Mesothelial cell of epicardium (in vitro differentiated cells): ENCODE measurements at regions not wholly inside any gene's neighbourhood (a gene's known extent, or its start where the extent isn't known, plus 50 kb on each side); places are given as distances from the start of the nearest gene placed in this dataset.

Experiments used
- DNase-seq, 2 experiments: peaks; one replicate each; pipeline ENCODE4 v3.0.0; 2021; ENCODE audit warnings: low spot score in 2 of 2; ENCODE audit not compliant: unreplicated experiment in 2 of 2
- H3K27ac Mint-ChIP-seq: 2 replicates; pipeline ENCODE4 v1.8.0; 2021; ENCODE audit warnings: mixed read lengths
- H3K27me3 Mint-ChIP-seq: 2 replicates; pipeline ENCODE4 v1.8.0; 2021; ENCODE audit warnings: low read depth, mixed read lengths
- H3K36me3 Mint-ChIP-seq: 2 replicates; pipeline ENCODE4 v1.8.0; 2021; ENCODE audit warnings: mixed read lengths
- H3K4me1 Mint-ChIP-seq: 2 replicates; pipeline ENCODE4 v1.8.0; 2021; ENCODE audit warnings: mixed read lengths
- H3K4me3 Mint-ChIP-seq: 2 replicates; pipeline ENCODE4 v1.8.0; 2021; ENCODE audit warnings: mild to moderate bottlenecking, moderate library complexity, mixed read lengths
- H3K9me3 Mint-ChIP-seq: 2 replicates; pipeline ENCODE4 v1.8.0; 2021; ENCODE audit warnings: mixed read lengths
- CTCF ChIP-seq: fragments of 200-600 bp; sonication (generic); IDR thresholded peaks from one replicate; pipeline ENCODE4 v1.5.0; 2021; ENCODE audit warnings: antibody characterized with exemption; ENCODE audit not compliant: unreplicated experiment

DNA sequence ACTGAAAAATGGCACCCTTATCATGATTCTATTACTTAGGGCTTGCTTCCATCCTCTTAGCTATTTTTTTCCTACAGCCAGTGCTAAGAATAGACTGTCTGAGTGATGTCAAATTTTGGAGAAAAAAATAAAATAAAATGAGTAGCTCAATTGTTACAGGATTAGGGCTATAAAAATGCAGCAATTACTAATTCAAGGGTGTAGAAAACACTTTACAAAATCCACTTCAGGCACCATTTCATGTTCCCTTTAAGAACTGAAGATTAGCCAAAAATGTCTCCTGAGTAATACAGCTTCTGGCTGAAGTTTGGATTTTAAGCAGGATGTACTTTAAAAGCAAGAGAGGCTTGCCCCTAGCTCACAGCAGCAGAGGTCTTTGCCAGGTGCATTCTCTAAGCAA, 240.5 kb upstream of the IRX1 start:
- peaks cover 6% of the 10 kb centered on the region for H3K4me1 Mint-ChIP-seq
- TF ChIP-seq CTCF: no peak

DNA sequence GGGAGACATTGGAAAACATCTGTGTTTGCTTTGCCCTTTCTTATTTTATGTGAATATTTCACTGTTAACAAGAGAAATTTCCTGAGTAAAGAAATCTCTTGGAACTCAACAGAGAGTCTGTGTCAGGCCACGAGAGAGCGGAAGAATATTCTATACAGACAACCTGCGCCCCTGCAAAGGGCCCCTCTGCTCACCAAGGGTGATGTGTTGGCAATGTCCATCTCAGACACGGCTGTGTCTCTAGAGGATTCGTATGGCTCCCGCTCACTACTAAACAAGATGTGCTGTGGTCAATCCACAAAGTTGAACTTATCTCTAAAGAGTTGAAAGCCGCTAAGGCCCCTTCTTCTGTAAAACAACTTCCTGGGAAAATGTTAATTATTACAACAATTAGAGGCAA, 241.0 kb upstream of the IRX1 start:
- TF ChIP-seq CTCF: no peak
- no peak overlapping the region for H3K4me3 Mint-ChIP-seq
- H3K36me3 Mint-ChIP-seq: no peaks in the 10 kb centered on the region
- DNase-seq: peak in 1 of 2 experiments; percentile 9
- H3K9me3 Mint-ChIP-seq: no peaks in the 10 kb centered on the region
- peaks cover 22% of the 10 kb centered on the region for H3K27me3 Mint-ChIP-seq
- H3K4me1 Mint-ChIP-seq: peaks cover 6% of the 10 kb centered on the region
- no peak overlapping the region for H3K27ac Mint-ChIP-seq

More for the DNA sequence above, 240.5 kb upstream of the IRX1 start:
- no peak for DNase-seq
- H3K27me3 Mint-ChIP-seq: peaks cover 18% of the 10 kb centered on the region
- H3K4me3 Mint-ChIP-seq: no peak overlapping the region
- no peak overlapping the region for H3K27ac Mint-ChIP-seq
- no peaks in the 10 kb centered on the region for H3K9me3 Mint-ChIP-seq
- no peaks in the 10 kb centered on the region for H3K36me3 Mint-ChIP-seq

DNA sequence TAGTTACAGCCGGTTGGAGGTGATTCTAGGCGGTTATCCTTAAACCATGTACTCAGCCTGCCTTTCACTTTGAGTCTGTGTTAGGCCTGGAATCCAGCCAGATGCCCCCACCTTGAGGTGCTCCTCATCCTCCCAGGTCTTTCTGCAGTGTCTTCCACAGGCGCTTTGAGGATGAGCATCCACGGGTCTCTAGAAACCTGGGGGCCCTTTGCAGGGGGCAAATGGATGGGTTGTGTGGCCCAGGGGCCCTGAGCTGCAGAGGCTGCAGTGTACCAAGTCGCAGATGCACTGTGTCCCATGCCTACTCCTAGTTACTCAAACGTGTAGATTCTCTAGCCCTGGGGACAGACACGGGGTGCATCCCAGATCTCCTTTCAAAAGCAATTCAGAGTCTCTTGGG, 242.1 kb upstream of the IRX1 start:
- Mint-ChIP-seq H3K27ac (no peak overlapping the region), H3K4me3 (no peak overlapping the region), H3K4me1 (peaks cover 6% of the 10 kb centered on the region), H3K27me3 (peaks cover 18% of the 10 kb centered on the region), H3K36me3 (no peaks in the 10 kb centered on the region), H3K9me3 (no peaks in the 10 kb centered on the region)
- peak in 1 of 2 experiments; percentile 17 for DNase-seq
- TF ChIP-seq CTCF: no peak

- Mint-ChIP-seq H3K9me3 (no peaks in the 10 kb centered on the region), H3K4me1 (peaks cover 6% of the 10 kb centered on the region), H3K4me3 (no peak overlapping the region), H3K27ac (no peak overlapping the region), H3K36me3 (no peaks in the 10 kb centered on the region), H3K27me3 (peaks cover 18% of the 10 kb centered on the region)
- DNase-seq: peak in 1 of 2 experiments; percentile 14
- TF ChIP-seq CTCF: no peak
These were observed 242.9 kb upstream of the IRX1 start for GRCh38 chr5:3352711-3353110.

DNA sequence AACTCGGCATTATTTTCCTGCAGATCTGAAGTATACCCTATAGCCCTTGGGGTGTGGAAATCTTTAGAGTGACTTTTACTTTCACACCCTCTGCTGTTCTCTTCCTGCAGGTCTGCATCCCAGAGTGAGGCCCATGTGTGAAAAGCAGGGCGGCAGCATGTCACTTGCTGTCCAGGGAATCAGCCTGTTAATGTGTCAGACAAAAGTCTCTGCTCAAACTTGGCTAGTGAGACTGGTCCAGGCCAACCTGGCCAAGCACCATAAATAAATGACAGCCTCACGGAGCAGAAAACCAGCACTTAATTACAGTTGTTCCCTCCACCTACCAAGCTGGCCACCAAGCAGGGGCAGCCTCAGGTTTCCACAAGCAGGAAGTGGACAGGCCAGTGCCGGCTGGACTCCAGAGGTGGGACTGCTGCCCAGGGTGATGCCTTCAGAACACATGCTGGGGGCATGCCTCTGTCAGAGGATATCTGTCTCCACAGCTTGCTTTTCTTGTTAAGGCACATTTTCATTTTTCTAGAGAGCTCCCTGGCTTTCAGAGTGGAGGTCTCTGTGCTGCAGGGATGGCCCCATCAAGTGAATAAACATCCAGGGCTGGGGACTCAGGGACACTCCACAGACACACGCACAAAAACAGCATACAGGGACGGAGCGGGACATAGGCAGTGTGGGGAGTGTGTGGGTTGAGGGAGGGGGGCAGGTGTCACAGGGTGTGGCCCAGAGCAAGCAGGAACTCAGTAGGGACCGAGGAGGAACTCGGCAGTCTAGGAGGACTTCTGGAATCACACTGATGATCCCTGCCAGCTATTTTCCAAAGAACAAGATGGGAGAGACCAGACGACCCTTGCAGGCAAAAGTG, 243.8 kb upstream of the IRX1 start:
- H3K4me1 Mint-ChIP-seq: peaks cover under 1% of the 10 kb centered on the region
- peak in 1 of 2 experiments; percentile 21 for DNase-seq
- no peaks in the 10 kb centered on the region for H3K9me3 Mint-ChIP-seq

More for the DNA sequence above, 243.8 kb upstream of the IRX1 start:
- H3K27me3 Mint-ChIP-seq: peaks cover 22% of the 10 kb centered on the region
- no peak overlapping the region for H3K4me3 Mint-ChIP-seq
- no peak overlapping the region for H3K27ac Mint-ChIP-seq
- no peak for TF ChIP-seq CTCF
- H3K36me3 Mint-ChIP-seq: no peaks in the 10 kb centered on the region
